ENCODE measurements at regions not wholly inside any gene's neighbourhood (a gene's known extent, or its start where the extent isn't known, plus 50 kb on each side); places are given as distances from the start of the nearest gene placed in this dataset.

- no peak for TF ChIP-seq REST (IDR thresholded peaks at IDR 0.05)
- TF ChIP-seq CTCF (IDR thresholded peaks at IDR 0.05): no peak
- TF ChIP-seq EHMT2 (IDR thresholded peaks at IDR 0.05; ENCODE audit: low read depth): no peak
These were observed 144.1 kb upstream of the AFDN start for GRCh38 chr6:167682546-167683027.
